ENCODE measurements at regions not wholly inside any gene's neighbourhood (a gene's known extent, or its start where the extent isn't known, plus 50 kb on each side); places are given as distances from the start of the nearest gene placed in this dataset.

GRCh38 chr1:79197421-79197820, 190.9 kb upstream of the ADGRL4 start:
- peak in 9 of 11 experiments; percentile 31 to 60 (median 48) for TF ChIP-seq CTCF (IDR thresholded peaks at IDR 0.05 in 8 of 11, conservative IDR thresholded peaks at IDR 0.05 in 3 of 11)
- no peak for TF ChIP-seq POLR2A (IDR thresholded peaks at IDR 0.05)
